CD4-positive, alpha-beta T cell (primary cell): ENCODE measurements at regions not wholly inside any gene's neighbourhood (a gene's known extent, or its start where the extent isn't known, plus 50 kb on each side); places are given as distances from the start of the nearest gene placed in this dataset.
"Not testable (repeated sequence)": the region's sequence is repeated elsewhere in the genome, so short reads cannot be mapped to it uniquely, and the experiment has no call there.

Experiments
- ATAC-seq: fragments of 200-7000 bp; cut with Tn5 transposase; one replicate; pipeline ENCODE4 v1.10.0; 2022; ENCODE audit warnings: mild to moderate bottlenecking; ENCODE audit not compliant: poor library complexity
- CTCF ChIA-PET: fragments of 350-600 bp; sonication (Branson Sonifier 250); formaldehyde crosslinking; loops from one replicate; lab custom pipeline; 2021; ENCODE audit warnings: antibody characterized with exemption, inconsistent platforms; lab: Charles Lee
- POLR2A ChIA-PET: fragments of 350-600 bp; sonication (Branson Sonifier 250); formaldehyde crosslinking; loops from one replicate; lab custom pipeline; 2021; ENCODE audit warnings: antibody characterized with exemption, inconsistent platforms; lab: Charles Lee
- DNase-seq, 14 experiments: peaks; one replicate each; pipeline ENCODE4 v3.0.0-alpha.2; 2013 to 2020; ENCODE audit warnings: mixed read lengths in 2 of 14
- H3K27ac ChIP-seq, 2 donors: one replicate each; pipeline versions ENCODE4 v1.5.1 to v1.7.0; 2013; ENCODE audit warnings: low read length in 2 of 2, low read depth in 1 of 2, mild to moderate bottlenecking in 1 of 2
- H3K27me3 ChIP-seq, 2 experiments: 1 replicate in 1 of 2; 2 replicates in 1 of 2; pipeline versions ENCODE4 v1.6.1 to v1.7.0; 2013; ENCODE audit warnings: low read length in 2 of 2, control low read depth in 1 of 2, mild to moderate bottlenecking in 1 of 2, moderate library complexity in 1 of 2; ENCODE audit not compliant: insufficient read depth in 2 of 2, control insufficient read depth in 1 of 2
- H3K36me3 ChIP-seq: one replicate; pipeline ENCODE4 v1.6.1; 2013; ENCODE audit warnings: low read length, control low read depth; ENCODE audit not compliant: insufficient read depth
- H3K4me1 ChIP-seq: one replicate; pipeline ENCODE4 v1.6.1; 2013; ENCODE audit warnings: low read length, control low read depth; ENCODE audit not compliant: insufficient read depth
- H3K4me3 ChIP-seq: one replicate; pipeline ENCODE4 v1.5.1; 2013; ENCODE audit warnings: mild to moderate bottlenecking, low read length, moderate library complexity
- H3K9me3 ChIP-seq, 2 experiments: 1 replicate in 1 of 2; 2 replicates in 1 of 2; pipeline versions ENCODE4 v1.6.1 to v1.7.0; 2013; ENCODE audit warnings: low read length in 2 of 2, mild to moderate bottlenecking in 2 of 2, control low read depth in 1 of 2, moderate library complexity in 1 of 2; ENCODE audit not compliant: control insufficient read depth in 1 of 2, insufficient read depth in 1 of 2
- H3K27ac Mint-ChIP-seq: one replicate; pipeline ENCODE4 v1.8.0; 2020; ENCODE audit warnings: mixed read lengths
- H3K27me3 Mint-ChIP-seq: one replicate; pipeline ENCODE4 v1.8.0; 2021; ENCODE audit warnings: mixed read lengths
- H3K36me3 Mint-ChIP-seq: one replicate; pipeline ENCODE4 v1.8.0; 2021; ENCODE audit warnings: low read depth, mixed read lengths
- H3K4me1 Mint-ChIP-seq: one replicate; pipeline ENCODE4 v1.8.0; 2021; ENCODE audit warnings: low read depth, mixed read lengths
- H3K4me3 Mint-ChIP-seq: one replicate; pipeline ENCODE4 v1.8.0; 2020; ENCODE audit warnings: mild to moderate bottlenecking, mixed read lengths
- H3K9me3 Mint-ChIP-seq: one replicate; pipeline ENCODE4 v1.8.0; 2020; ENCODE audit warnings: mixed read lengths
- intact Hi-C, 2 experiments: fragments of 100-400 bp; cut with DNase I in 1 of 2; cut with micrococcal nuclease in 1 of 2; formaldehyde crosslinking; loops; one replicate each; pipeline versions ENCODE4 v1.15.1 to v1.9.0; 2023 to 2025; cut with DNase I, micrococcal nuclease
- TF ChIP-seq, protein P1 (sequence below): fragments of 200-600 bp; IDR thresholded peaks from one replicate; pipeline ENCODE4 v1.8.0; 2022; ENCODE audit warnings: antibody characterized with exemption, mild to moderate bottlenecking

DNA sequence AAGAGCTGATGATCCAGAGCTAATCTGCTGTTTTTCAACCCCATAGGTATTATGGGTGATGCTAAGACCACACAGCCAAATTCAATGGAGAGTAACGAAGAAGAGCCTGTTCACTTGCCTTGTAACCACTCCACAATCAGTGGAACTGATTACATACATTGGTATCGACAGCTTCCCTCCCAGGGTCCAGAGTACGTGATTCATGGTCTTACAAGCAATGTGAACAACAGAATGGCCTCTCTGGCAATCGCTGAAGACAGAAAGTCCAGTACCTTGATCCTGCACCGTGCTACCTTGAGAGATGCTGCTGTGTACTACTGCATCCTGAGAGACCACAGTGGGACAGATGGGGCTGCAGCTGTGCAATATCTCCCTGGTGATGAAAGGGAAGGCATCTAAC, 386.0 kb downstream of the DAD1 start:
- CTCF ChIA-PET, result no interaction called here
- H3K4me3 ChIP-seq, result peak overlapping the region; percentile 30

DNA sequence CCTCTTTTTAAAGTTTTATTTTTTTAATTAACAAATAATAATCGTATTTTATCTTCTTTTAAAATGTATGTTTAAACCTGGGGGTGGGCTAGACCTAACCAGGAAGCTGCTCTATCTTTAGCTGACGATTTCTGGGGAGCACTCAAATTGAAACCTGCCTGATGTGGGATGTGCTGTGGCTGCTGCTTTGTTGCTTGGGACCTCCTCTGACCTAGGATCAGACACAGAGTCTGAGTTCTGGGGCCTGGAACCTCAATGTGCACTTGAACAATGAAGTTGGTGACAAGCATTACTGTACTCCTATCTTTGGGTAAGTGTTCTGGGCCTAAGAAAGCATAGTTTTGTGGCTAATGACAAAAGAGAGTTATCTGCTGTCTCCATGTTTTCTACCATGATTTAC, 386.7 kb downstream of the DAD1 start:
- H3K4me1 Mint-ChIP-seq, result peaks cover 10% of the 10 kb centered on the region
- ChIA-PET POLR2A (interaction anchor here (1.3 to 2.1 kb wide), 3 partner anchors 325 to 368 kb away, joined by 3 to 11 read pairs (median 5); no protein-coding TSS in a partner anchor), CTCF (no interaction called here)
- Histone ChIP-seq H3K36me3 (no peaks in the 10 kb centered on the region), H3K4me3 (peak overlapping the region; percentile 30), H3K4me1 (no peaks in the 10 kb centered on the region), H3K27ac (no peak overlapping the region), H3K9me3 (no peaks in the 10 kb centered on the region), H3K27me3 (no peaks in the 10 kb centered on the region)
- TF ChIP-seq, protein P1, sequence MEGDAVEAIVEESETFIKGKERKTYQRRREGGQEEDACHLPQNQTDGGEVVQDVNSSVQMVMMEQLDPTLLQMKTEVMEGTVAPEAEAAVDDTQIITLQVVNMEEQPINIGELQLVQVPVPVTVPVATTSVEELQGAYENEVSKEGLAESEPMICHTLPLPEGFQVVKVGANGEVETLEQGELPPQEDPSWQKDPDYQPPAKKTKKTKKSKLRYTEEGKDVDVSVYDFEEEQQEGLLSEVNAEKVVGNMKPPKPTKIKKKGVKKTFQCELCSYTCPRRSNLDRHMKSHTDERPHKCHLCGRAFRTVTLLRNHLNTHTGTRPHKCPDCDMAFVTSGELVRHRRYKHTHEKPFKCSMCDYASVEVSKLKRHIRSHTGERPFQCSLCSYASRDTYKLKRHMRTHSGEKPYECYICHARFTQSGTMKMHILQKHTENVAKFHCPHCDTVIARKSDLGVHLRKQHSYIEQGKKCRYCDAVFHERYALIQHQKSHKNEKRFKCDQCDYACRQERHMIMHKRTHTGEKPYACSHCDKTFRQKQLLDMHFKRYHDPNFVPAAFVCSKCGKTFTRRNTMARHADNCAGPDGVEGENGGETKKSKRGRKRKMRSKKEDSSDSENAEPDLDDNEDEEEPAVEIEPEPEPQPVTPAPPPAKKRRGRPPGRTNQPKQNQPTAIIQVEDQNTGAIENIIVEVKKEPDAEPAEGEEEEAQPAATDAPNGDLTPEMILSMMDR, result no peak
- no peaks in the 10 kb centered on the region for H3K27me3 Mint-ChIP-seq
- peak overlapping the region; percentile 70 for H3K4me3 Mint-ChIP-seq
- no peaks in the 10 kb centered on the region for H3K9me3 Mint-ChIP-seq
- intact Hi-C loops, result loop anchor here in 1 of 2 experiments (5.0 kb wide), 1 partner anchor 35 kb away; no protein-coding TSS in a partner anchor
- ATAC-seq, result no peak
- H3K36me3 Mint-ChIP-seq, result no peaks in the 10 kb centered on the region
- no peak for DNase-seq
- H3K27ac Mint-ChIP-seq, result peak overlapping the region; percentile 79

More for the DNA sequence above, 386.0 kb downstream of the DAD1 start:
- Histone ChIP-seq H3K4me1 (no peaks in the 10 kb centered on the region), H3K27me3 (no peaks in the 10 kb centered on the region), H3K36me3 (no peaks in the 10 kb centered on the region), H3K27ac (no peak overlapping the region), H3K9me3 (no peaks in the 10 kb centered on the region)
- POLR2A ChIA-PET, result interaction anchor here (1.3 kb wide), 1 partner anchor 324 kb away, joined by 3 read pairs; no protein-coding TSS in a partner anchor
- no peaks in the 10 kb centered on the region for H3K36me3 Mint-ChIP-seq
- no peaks in the 10 kb centered on the region for H3K27me3 Mint-ChIP-seq
- DNase-seq, result no peak
- ATAC-seq, result no peak
- H3K4me1 Mint-ChIP-seq, result peaks cover 10% of the 10 kb centered on the region
- TF ChIP-seq, protein P1, result no peak
- no peak overlapping the region for H3K4me3 Mint-ChIP-seq
- H3K27ac Mint-ChIP-seq, result peak overlapping the region; percentile 79
- intact Hi-C loops, result loop anchor here in 1 of 2 experiments (5.0 kb wide), 1 partner anchor 36 kb away; no protein-coding TSS in a partner anchor
- no peaks in the 10 kb centered on the region for H3K9me3 Mint-ChIP-seq

DNA sequence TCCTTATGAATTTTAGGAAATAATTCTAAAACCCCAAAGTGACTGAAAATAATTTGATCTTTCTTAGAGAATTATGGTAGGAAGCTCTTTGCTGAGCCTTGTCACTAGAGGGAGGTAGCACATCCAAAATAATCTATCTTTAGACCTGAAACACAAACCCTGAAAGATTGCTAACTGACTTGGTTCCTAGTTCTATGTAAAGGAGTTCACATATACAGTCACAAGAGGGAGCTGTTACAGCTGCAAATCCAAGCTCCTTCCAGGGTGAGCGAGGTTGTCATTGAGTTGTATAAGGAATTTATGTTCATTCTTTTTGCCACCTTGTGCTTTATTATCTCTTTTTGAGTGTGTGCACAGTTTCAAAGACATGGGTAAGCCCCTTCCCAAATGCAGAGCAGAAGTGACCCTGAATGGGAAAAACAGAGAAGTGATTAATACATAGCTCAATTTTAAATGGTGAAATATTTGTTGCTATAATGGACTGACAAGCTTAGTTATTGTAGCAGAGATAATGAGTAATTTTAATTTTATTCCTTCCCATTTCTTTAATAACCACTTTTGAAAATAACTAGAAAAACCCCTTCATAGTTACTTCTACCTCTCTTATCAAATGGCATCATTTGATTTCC, 387.9 kb downstream of the DAD1 start:
- H3K27ac Mint-ChIP-seq, result no peak overlapping the region
- H3K4me3 Mint-ChIP-seq, result peak overlapping the region; percentile 62
- POLR2A ChIA-PET, result interaction anchor here (0.6 to 2.1 kb wide), 7 partner anchors 20 to 369 kb away, joined by 3 to 11 read pairs (median 5); no protein-coding TSS in a partner anchor
- TF ChIP-seq, protein P1, result no peak
- Histone ChIP-seq H3K27me3 (no peaks in the 10 kb centered on the region), H3K36me3 (no peaks in the 10 kb centered on the region), H3K4me1 (no peaks in the 10 kb centered on the region), H3K27ac (no peak overlapping the region), H3K9me3 (no peaks in the 10 kb centered on the region), H3K4me3 (no peak overlapping the region)
- DNase-seq, result peak in 3 of 14 experiments; percentile 54 to 66 (median 59)
- H3K27me3 Mint-ChIP-seq, result no peaks in the 10 kb centered on the region
- H3K4me1 Mint-ChIP-seq, result peaks cover 10% of the 10 kb centered on the region
- ATAC-seq, result peak; percentile 90
- no peaks in the 10 kb centered on the region for H3K36me3 Mint-ChIP-seq
- intact Hi-C loops, result loop anchor here in 1 of 2 experiments (5.0 kb wide), 1 partner anchor 34 kb away; no protein-coding TSS in a partner anchor
- no peaks in the 10 kb centered on the region for H3K9me3 Mint-ChIP-seq
- CTCF ChIA-PET, result interaction anchor here (0.8 to 1.6 kb wide), 5 partner anchors 36 to 369 kb away, joined by 3 to 11 read pairs (median 6); no protein-coding TSS in a partner anchor

DNA sequence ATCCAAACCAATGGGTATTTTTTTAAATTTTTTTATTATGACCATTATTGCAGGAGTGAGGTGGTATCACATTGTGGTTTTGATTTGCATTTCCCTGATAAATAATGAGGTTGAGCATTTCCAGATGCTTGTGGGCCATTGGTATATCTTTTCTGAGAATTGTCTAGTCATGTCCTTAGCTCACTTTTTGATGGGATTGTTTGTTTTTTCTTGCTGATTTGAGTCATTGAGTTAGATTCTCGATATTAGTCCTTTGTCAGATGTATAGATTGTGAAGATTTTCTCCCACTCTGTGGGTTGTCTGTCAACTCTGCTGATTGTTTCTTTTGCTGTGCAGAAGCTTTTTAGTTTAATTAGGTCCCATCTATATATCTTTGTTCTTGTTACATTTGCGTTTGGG, 388.9 kb downstream of the DAD1 start:
- intact Hi-C loops, result loop anchor here in 1 of 2 experiments (5.0 kb wide), 1 partner anchor 33 kb away; no protein-coding TSS in a partner anchor
- H3K27ac Mint-ChIP-seq, H3K4me3 Mint-ChIP-seq, H3K36me3 Mint-ChIP-seq, H3K27me3 Mint-ChIP-seq, H3K27ac ChIP-seq, H3K9me3 Mint-ChIP-seq, H3K4me1 ChIP-seq, H3K4me1 Mint-ChIP-seq, H3K9me3 ChIP-seq, H3K4me3 ChIP-seq, DNase-seq, POLR2A ChIA-PET, H3K36me3 ChIP-seq, H3K27me3 ChIP-seq, ATAC-seq: not testable (repeated sequence)
- CTCF ChIA-PET, result interaction anchor here (1.6 kb wide), 1 partner anchor 370 kb away, joined by 11 read pairs; no protein-coding TSS in a partner anchor
